ENCODE measurements at regions not wholly inside any gene's neighbourhood (a gene's known extent, or its start where the extent isn't known, plus 50 kb on each side); places are given as distances from the start of the nearest gene placed in this dataset.
A peak's percentile ranks its signal among the peaks of the same experiment; 100 is the strongest.

GRCh38 chr6:105995391-105995865, 90.7 kb upstream of the PRDM1 start:
- Histone ChIP-seq H3K36me3 (replicated peaks in 1 of 2; ENCODE audit: insufficient read depth in 1 of 2, low read depth in 2 of 2) (no peaks in the 10 kb centered on the region), H3K4me3 (no peak overlapping the region), H3K27ac (peak overlapping the region in 1 of 4 donors; percentile 74), H3K9me3 (no peaks in the 10 kb centered on the region), H3K27me3 (peaks cover 6 to 33% of the 10 kb centered on the region in 2 donors), H3K4me1 (peaks cover 29% of the 10 kb centered on the region)
- WGBS, 2 donors: 18 to 29% methylated on average over 6 of the region's 6 CpGs
- no peak for ATAC-seq
- intact Hi-C loops (cut with DNase I): no loop called here
- no peak for DNase-seq
- TF ChIP-seq CTCF (IDR thresholded peaks at IDR 0.05) (no peak), POLR2A (IDR thresholded peaks at IDR 0.05) (no peak)

GRCh38 chr6:105994591-105995390, 91.3 kb upstream of the PRDM1 start:
- intact Hi-C loops (cut with DNase I): no loop called here
- Histone ChIP-seq H3K27ac (peak overlapping the region in 3 of 4 donors; percentile 23 to 74 (median 48)), H3K4me3 (peak overlapping the region in 1 of 2 donors; percentile 28), H3K4me1 (peaks cover 29% of the 10 kb centered on the region), H3K36me3 (replicated peaks in 1 of 2; ENCODE audit: insufficient read depth in 1 of 2, low read depth in 2 of 2) (no peaks in the 10 kb centered on the region), H3K27me3 (peaks cover 6 to 33% of the 10 kb centered on the region in 2 donors), H3K9me3 (no peaks in the 10 kb centered on the region)
- peak in 2 of 3 donors; percentile 24 to 26 for TF ChIP-seq POLR2A (IDR thresholded peaks at IDR 0.05)
- TF ChIP-seq CTCF (IDR thresholded peaks at IDR 0.05): no peak
- peak; percentile 12 for ATAC-seq
- 2 to 4% methylated on average over 30 to 57 of the region's 57 CpGs for WGBS, 2 donors
- peak; percentile 19 to 47 (median 36) for DNase-seq

GRCh38 chr6:105994118-105994590, 92.0 kb upstream of the PRDM1 start:
- peak in 2 of 4 donors; percentile 20 to 34 for DNase-seq
- 5 to 13% methylated on average over 41 to 44 of the region's 44 CpGs for WGBS, 2 donors
- peaks cover 6 to 33% of the 10 kb centered on the region in 2 donors for H3K27me3 ChIP-seq

GRCh38 chr6:105993341-105994117, 92.6 kb upstream of the PRDM1 start:
- peak overlapping the region in 3 of 4 donors; percentile 23 to 74 (median 48) for H3K27ac ChIP-seq
- peaks cover 29% of the 10 kb centered on the region for H3K4me1 ChIP-seq
- WGBS, 2 donors: 13 to 23% methylated on average over 19 to 23 of the region's 23 CpGs
- intact Hi-C loops (cut with DNase I): no loop called here
- H3K9me3 ChIP-seq: no peaks in the 10 kb centered on the region
- H3K27me3 ChIP-seq: peaks cover 6 to 33% of the 10 kb centered on the region in 2 donors
- H3K4me3 ChIP-seq: no peak overlapping the region
- no peak for DNase-seq
- TF ChIP-seq POLR2A (IDR thresholded peaks at IDR 0.05) (no peak), CTCF (IDR thresholded peaks at IDR 0.05) (no peak)
- no peak for ATAC-seq
- no peaks in the 10 kb centered on the region for H3K36me3 ChIP-seq (replicated peaks in 1 of 2; ENCODE audit: insufficient read depth in 1 of 2, low read depth in 2 of 2)

More at GRCh38 chr6:105994118-105994590, 92.0 kb upstream of the PRDM1 start:
- TF ChIP-seq CTCF (IDR thresholded peaks at IDR 0.05): no peak
- peak in 1 of 3 donors; percentile 16 for TF ChIP-seq POLR2A (IDR thresholded peaks at IDR 0.05)
- ATAC-seq: no peak
- Histone ChIP-seq H3K9me3 (no peaks in the 10 kb centered on the region), H3K36me3 (replicated peaks in 1 of 2; ENCODE audit: insufficient read depth in 1 of 2, low read depth in 2 of 2) (no peaks in the 10 kb centered on the region), H3K27ac (peak overlapping the region in 3 of 4 donors; percentile 23 to 74 (median 48)), H3K4me3 (peak overlapping the region in 1 of 2 donors; percentile 28), H3K4me1 (peaks cover 29% of the 10 kb centered on the region)
- intact Hi-C loops (cut with DNase I): no loop called here

Data from body of pancreas (tissue), 4 donors.